ENCODE measurements at regions not wholly inside any gene's neighbourhood (a gene's known extent, or its start where the extent isn't known, plus 50 kb on each side); places are given as distances from the start of the nearest gene placed in this dataset.

DNA sequence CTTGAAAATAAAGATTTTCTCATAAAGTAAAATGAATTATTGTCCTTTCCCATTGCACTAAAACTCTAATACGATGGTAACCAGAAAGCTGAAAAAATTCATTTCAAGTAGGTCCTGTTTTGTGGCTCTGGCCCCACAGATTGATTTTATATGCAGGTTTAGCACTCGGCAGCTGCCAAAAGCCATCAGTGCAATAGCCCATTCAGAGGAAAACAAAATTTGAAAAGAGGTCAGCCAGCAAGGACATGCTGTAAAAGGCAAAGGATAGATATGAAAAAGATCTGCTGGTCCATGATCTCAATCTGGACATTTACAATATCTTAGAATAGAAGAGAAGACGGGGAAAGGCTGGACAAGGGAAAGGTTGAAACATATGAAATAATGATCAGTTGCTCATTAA, 414.8 kb upstream of the NOVA1 start:
- Mint-ChIP-seq H3K4me3 (ENCODE audit: low read depth) (no peak overlapping the region), H3K27me3 (no peaks in the 10 kb centered on the region)

GRCh38 chr14:27013678-27014077, 415.8 kb upstream of the NOVA1 start:
- H3K27me3 Mint-ChIP-seq: no peaks in the 10 kb centered on the region
- peaks cover 5% of the 10 kb centered on the region for H3K9me3 Mint-ChIP-seq (ENCODE audit: low read depth)
- no peaks in the 10 kb centered on the region for H3K4me1 Mint-ChIP-seq (ENCODE audit: low read depth)
- DNase-seq (ENCODE audit: low spot score, unreplicated experiment): no peak
- H3K4me3 Mint-ChIP-seq (ENCODE audit: low read depth): no peak overlapping the region
- no peak overlapping the region for H3K27ac Mint-ChIP-seq
- no peaks in the 10 kb centered on the region for H3K36me3 Mint-ChIP-seq (ENCODE audit: insufficient read depth)
- TF ChIP-seq, protein P1, sequence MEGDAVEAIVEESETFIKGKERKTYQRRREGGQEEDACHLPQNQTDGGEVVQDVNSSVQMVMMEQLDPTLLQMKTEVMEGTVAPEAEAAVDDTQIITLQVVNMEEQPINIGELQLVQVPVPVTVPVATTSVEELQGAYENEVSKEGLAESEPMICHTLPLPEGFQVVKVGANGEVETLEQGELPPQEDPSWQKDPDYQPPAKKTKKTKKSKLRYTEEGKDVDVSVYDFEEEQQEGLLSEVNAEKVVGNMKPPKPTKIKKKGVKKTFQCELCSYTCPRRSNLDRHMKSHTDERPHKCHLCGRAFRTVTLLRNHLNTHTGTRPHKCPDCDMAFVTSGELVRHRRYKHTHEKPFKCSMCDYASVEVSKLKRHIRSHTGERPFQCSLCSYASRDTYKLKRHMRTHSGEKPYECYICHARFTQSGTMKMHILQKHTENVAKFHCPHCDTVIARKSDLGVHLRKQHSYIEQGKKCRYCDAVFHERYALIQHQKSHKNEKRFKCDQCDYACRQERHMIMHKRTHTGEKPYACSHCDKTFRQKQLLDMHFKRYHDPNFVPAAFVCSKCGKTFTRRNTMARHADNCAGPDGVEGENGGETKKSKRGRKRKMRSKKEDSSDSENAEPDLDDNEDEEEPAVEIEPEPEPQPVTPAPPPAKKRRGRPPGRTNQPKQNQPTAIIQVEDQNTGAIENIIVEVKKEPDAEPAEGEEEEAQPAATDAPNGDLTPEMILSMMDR (IDR thresholded peaks at IDR 0.05; ENCODE audit: unreplicated experiment): no peak

More for the DNA sequence above, 414.8 kb upstream of the NOVA1 start:
- no peak for DNase-seq (ENCODE audit: low spot score, unreplicated experiment)
- TF ChIP-seq, protein P1 (IDR thresholded peaks at IDR 0.05; ENCODE audit: unreplicated experiment): no peak
- no peaks in the 10 kb centered on the region for H3K36me3 Mint-ChIP-seq (ENCODE audit: insufficient read depth)
- no peaks in the 10 kb centered on the region for H3K4me1 Mint-ChIP-seq (ENCODE audit: low read depth)
- H3K9me3 Mint-ChIP-seq (ENCODE audit: low read depth): peaks cover 5% of the 10 kb centered on the region
- no peak overlapping the region for H3K27ac Mint-ChIP-seq

DNA sequence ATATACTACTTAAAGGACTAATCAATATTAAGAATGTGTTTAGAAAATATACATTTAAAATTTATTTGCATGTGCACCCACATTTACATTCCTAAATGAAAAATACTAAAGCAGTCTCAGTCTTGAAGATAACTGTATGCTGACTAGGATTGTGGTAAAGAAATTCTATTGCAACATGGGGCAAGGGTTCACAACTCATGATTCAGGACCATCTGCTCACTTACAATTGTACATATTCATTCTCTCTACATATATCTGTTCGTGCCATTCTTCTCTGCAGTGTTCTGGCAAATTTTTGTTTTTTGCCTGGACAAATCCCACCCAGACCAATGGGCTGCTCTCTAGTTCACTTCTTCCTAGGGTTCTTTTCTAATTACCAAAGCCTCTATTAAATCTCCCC, 417.2 kb upstream of the NOVA1 start:
- H3K4me3 Mint-ChIP-seq (ENCODE audit: low read depth): no peak overlapping the region
- DNase-seq (ENCODE audit: low spot score, unreplicated experiment): no peak
- no peaks in the 10 kb centered on the region for H3K36me3 Mint-ChIP-seq (ENCODE audit: insufficient read depth)
- H3K27ac Mint-ChIP-seq: no peak overlapping the region
- no peaks in the 10 kb centered on the region for H3K9me3 Mint-ChIP-seq (ENCODE audit: low read depth)
- TF ChIP-seq, protein P1 (IDR thresholded peaks at IDR 0.05; ENCODE audit: unreplicated experiment): no peak
- H3K27me3 Mint-ChIP-seq: no peaks in the 10 kb centered on the region
- H3K4me1 Mint-ChIP-seq (ENCODE audit: low read depth): no peaks in the 10 kb centered on the region

DNA sequence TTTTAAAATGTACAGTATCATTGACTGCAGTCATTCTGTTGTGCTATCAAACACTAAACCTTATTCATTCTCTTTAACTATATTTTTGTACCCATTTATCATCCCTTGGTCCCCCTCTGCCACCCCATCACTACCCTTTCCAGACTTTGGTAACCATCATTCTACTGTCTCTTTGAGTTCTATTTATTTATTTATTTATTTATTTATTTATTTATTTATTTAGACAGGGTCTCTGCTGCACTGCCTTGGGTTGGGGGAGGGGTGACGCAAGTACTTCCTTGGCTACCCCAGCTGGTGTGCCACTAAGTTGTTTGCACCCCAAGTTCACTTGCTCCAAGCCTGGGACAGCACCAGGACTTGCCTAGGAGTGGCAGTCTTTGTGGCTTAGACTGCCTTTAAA, 427.8 kb upstream of the NOVA1 start:
- no peak for DNase-seq (ENCODE audit: low spot score, unreplicated experiment)
- Mint-ChIP-seq H3K9me3 (ENCODE audit: low read depth) (no peaks in the 10 kb centered on the region), H3K4me1 (ENCODE audit: low read depth) (no peaks in the 10 kb centered on the region), H3K36me3 (ENCODE audit: insufficient read depth) (no peaks in the 10 kb centered on the region), H3K27ac (no peak overlapping the region), H3K4me3 (ENCODE audit: low read depth) (no peak overlapping the region), H3K27me3 (no peaks in the 10 kb centered on the region)
- TF ChIP-seq, protein P1 (IDR thresholded peaks at IDR 0.05; ENCODE audit: unreplicated experiment): no peak

DNA sequence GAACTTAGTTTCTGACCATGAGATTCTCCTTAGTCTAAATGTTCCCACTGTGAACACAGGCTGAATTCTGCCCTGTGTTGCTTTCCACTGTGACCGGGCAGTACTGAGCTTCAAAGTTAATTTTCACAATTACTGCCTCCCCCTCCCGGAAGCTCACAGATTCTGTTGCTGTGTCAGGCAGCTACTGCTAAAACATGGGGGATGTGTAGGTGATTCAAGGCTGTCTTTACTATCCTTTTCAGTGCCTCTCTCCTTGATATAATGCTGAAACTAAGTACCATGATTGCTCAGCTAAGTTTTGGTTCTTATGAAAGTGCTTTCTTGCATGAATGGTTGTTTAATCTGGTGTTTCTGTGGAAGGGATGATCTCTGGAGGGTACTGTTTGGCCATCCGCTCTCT, 428.3 kb upstream of the NOVA1 start:
- Mint-ChIP-seq H3K9me3 (ENCODE audit: low read depth) (no peaks in the 10 kb centered on the region), H3K27ac (no peak overlapping the region), H3K27me3 (no peaks in the 10 kb centered on the region), H3K36me3 (ENCODE audit: insufficient read depth) (no peaks in the 10 kb centered on the region), H3K4me1 (ENCODE audit: low read depth) (no peaks in the 10 kb centered on the region), H3K4me3 (ENCODE audit: low read depth) (no peak overlapping the region)
- no peak for DNase-seq (ENCODE audit: low spot score, unreplicated experiment)
- TF ChIP-seq, protein P1 (IDR thresholded peaks at IDR 0.05; ENCODE audit: unreplicated experiment): no peak

Measured in progenitor cell of endocrine pancreas (in vitro differentiated cells).